ENCODE measurements at regions not wholly inside any gene's neighbourhood (a gene's known extent, or its start where the extent isn't known, plus 50 kb on each side); places are given as distances from the start of the nearest gene placed in this dataset.

DNA sequence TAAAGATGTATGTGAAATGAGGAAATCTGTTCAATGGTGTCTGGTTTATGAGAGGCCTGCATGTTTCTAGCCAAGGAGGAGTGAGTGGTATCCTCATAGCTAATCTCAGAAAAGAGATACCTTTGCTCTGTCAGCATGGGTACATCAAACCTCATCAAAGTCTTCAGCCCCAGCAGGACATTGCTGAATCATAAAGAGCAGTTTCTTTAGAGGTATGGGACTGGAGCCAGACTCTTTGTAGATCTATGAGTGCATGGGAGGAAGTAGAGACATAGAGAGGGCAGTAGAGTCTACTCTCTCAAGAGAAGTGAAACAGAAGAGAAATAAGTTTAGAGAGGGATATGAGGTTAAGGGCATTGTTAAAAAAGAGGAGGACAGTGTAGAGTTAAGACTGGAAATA, 1950.9 kb downstream of the ARAP2 start:
- TF ChIP-seq EZH2 (IDR thresholded peaks at IDR 0.05; ENCODE audit: insufficient read depth, poor library complexity, severe bottlenecking): no peak
- TF ChIP-seq EZH2phosphoT487 (IDR thresholded peaks at IDR 0.05; ENCODE audit: insufficient read depth, low read depth): no peak
